ENCODE measurements at regions not wholly inside any gene's neighbourhood (a gene's known extent, or its start where the extent isn't known, plus 50 kb on each side); places are given as distances from the start of the nearest gene placed in this dataset.
"Not testable (repeated sequence)": the region's sequence is repeated elsewhere in the genome, so short reads cannot be mapped to it uniquely, and the experiment has no call there.

GRCh38 chr2:234272069-234272850 lies 221.8 kb downstream of the SPP2 start:
- no peak for FAIRE-seq

GRCh38 chr2:234271338-234271737 lies 220.8 kb downstream of the SPP2 start:
- no peak for FAIRE-seq

- no peak for FAIRE-seq
Measured at GRCh38 chr2:234269769-234270204, 219.3 kb downstream of the SPP2 start.

GRCh38 chr2:234267534-234267933 lies 217.0 kb downstream of the SPP2 start:
- FAIRE-seq: no peak

GRCh38 chr2:234266952-234267351 lies 216.4 kb downstream of the SPP2 start:
- FAIRE-seq: no peak

GRCh38 chr2:234265206-234265605 lies 214.7 kb downstream of the SPP2 start:
- FAIRE-seq: no peak

- FAIRE-seq: no peak
Measured at GRCh38 chr2:234261736-234262135, 211.2 kb downstream of the SPP2 start.

- FAIRE-seq: no peak
Measured at GRCh38 chr2:234259440-234259839, 208.9 kb downstream of the SPP2 start.

GRCh38 chr2:234258562-234259141 lies 208.2 kb downstream of the SPP2 start:
- FAIRE-seq: no peak

GRCh38 chr2:234257859-234258561 lies 207.5 kb downstream of the SPP2 start:
- FAIRE-seq: no peak

- no peak for FAIRE-seq
Measured at GRCh38 chr2:234256516-234256915, 206.0 kb downstream of the SPP2 start.

- no peak for FAIRE-seq
Measured at GRCh38 chr2:234254783-234255521, 204.4 kb downstream of the SPP2 start.

GRCh38 chr2:234252772-234253171 lies 202.3 kb downstream of the SPP2 start:
- no peak for FAIRE-seq

- no peak for FAIRE-seq
Measured at GRCh38 chr2:234251326-234252271, 201.1 kb downstream of the SPP2 start.

- FAIRE-seq: no peak
Measured at GRCh38 chr2:234250926-234251325, 200.4 kb downstream of the SPP2 start.

GRCh38 chr2:234249873-234250272 lies 199.4 kb downstream of the SPP2 start:
- FAIRE-seq: no peak

GRCh38 chr2:234249034-234249735 lies 198.7 kb downstream of the SPP2 start:
- no peak for FAIRE-seq

- not testable (repeated sequence) for FAIRE-seq
Measured at GRCh38 chr2:234248213-234248710, 197.8 kb downstream of the SPP2 start.

- FAIRE-seq: no peak
Measured at GRCh38 chr2:234247453-234248180, 197.1 kb downstream of the SPP2 start.

- peak; percentile 99 for FAIRE-seq
Measured at GRCh38 chr2:234245945-234246344, 195.4 kb downstream of the SPP2 start.
